HFF-Myc (cell line): ENCODE measurements at regions not wholly inside any gene's neighbourhood (a gene's known extent, or its start where the extent isn't known, plus 50 kb on each side); places are given as distances from the start of the nearest gene placed in this dataset.

Experiments used
- DNase-seq: peaks from one replicate; pipeline ENCODE4 v3.0.0-alpha.2; 2011; ENCODE audit warnings: low read depth; ENCODE audit errors: extremely low read depth
- H3K4me3 ChIP-seq: replicated peaks from 2 replicates; pipeline ENCODE4 v1.5.1; 2011; ENCODE audit warnings: low read depth, mild to moderate bottlenecking, control low read depth, low read length
- TF ChIP-seq, protein P1 (sequence below): IDR thresholded peaks from 2 replicates; pipeline ENCODE4 v1.5.1; 2012; ENCODE audit warnings: mild to moderate bottlenecking, low read depth, low read length, control low read depth; ENCODE audit errors: missing control alignments

DNA sequence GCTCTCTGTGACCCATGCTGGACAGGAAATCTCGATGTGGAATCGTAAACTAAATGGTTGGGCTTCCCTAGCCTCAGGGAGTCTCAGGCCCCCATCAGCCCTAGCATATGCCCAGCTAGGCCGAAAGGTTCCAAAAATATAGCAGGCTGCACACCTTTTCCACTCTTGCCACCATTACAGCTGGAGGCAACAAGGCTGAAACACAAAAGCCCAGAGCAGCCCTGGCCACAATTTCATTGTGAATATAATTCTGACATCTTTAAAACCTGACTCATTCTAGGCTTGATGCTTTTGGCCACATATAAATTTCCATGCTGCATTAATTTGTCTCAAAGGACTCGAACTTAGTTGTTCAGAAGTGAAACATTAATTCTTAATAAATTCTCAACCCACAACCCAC, 382.2 kb downstream of the GRIN2B start:
- no peak overlapping the region for H3K4me3 ChIP-seq
- DNase-seq: no peak
- TF ChIP-seq, protein P1, sequence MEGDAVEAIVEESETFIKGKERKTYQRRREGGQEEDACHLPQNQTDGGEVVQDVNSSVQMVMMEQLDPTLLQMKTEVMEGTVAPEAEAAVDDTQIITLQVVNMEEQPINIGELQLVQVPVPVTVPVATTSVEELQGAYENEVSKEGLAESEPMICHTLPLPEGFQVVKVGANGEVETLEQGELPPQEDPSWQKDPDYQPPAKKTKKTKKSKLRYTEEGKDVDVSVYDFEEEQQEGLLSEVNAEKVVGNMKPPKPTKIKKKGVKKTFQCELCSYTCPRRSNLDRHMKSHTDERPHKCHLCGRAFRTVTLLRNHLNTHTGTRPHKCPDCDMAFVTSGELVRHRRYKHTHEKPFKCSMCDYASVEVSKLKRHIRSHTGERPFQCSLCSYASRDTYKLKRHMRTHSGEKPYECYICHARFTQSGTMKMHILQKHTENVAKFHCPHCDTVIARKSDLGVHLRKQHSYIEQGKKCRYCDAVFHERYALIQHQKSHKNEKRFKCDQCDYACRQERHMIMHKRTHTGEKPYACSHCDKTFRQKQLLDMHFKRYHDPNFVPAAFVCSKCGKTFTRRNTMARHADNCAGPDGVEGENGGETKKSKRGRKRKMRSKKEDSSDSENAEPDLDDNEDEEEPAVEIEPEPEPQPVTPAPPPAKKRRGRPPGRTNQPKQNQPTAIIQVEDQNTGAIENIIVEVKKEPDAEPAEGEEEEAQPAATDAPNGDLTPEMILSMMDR: no peak

DNA sequence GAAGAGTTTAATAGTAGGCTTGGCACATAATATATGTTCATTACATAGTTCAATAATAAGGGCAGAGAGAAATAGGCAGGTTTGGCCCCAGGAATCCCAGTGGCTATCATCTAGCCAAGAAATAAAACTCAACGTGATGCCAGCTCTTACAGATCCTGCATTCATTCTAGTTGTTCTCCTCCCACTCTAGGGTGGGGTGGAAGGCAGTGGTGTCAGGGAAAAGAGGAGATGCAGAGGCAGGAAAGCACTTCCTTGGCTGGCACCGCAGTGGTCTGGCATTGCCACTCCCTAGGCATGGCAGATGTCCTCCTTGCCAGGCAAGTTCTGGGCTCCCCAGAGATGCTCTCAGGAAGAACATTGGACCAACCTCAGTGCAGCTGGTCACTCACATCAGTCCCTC, 383.6 kb downstream of the GRIN2B start:
- DNase-seq: no peak
- H3K4me3 ChIP-seq: no peak overlapping the region
- TF ChIP-seq, protein P1: no peak

DNA sequence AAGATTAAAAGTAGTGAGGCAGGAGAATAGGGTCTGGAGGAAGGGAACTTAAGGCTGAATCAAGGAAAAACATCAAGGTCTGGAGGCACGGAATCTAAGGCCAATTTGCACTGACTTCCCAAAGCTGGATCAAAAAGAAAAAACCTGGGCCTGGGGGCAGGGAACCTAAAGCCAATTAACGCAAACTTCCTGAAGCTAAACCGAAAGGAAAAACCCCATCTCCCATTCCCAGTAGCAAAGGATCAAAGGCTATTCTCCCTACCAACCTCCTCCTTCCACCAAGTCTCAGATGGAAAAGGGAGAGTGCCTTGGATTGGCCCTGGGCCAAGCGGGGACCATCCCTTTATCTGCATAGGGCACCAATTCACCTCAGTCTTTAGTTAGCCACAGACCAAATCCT, 384.2 kb downstream of the GRIN2B start:
- no peak overlapping the region for H3K4me3 ChIP-seq
- DNase-seq: no peak
- TF ChIP-seq, protein P1: no peak

DNA sequence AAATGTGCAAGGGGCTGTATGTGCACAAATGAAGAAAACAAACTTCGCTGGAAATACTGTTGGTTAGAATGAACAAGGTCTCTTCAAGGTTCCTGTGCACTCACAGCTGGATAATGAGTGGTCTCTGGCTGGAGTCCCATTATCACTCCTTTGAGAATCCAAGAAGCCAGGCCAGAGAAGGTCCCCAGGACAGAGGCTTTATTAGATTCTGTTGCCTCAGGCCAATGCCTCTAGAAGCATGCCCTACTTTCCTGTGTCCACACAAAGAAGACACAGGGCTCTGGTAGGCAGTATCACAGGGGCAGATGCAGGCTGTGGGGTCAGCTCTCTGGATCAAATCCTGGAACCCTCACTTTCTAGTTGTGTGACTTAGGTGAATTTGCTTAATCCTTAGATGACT, 384.7 kb downstream of the GRIN2B start:
- TF ChIP-seq, protein P1: no peak
- DNase-seq: no peak
- H3K4me3 ChIP-seq: no peak overlapping the region

DNA sequence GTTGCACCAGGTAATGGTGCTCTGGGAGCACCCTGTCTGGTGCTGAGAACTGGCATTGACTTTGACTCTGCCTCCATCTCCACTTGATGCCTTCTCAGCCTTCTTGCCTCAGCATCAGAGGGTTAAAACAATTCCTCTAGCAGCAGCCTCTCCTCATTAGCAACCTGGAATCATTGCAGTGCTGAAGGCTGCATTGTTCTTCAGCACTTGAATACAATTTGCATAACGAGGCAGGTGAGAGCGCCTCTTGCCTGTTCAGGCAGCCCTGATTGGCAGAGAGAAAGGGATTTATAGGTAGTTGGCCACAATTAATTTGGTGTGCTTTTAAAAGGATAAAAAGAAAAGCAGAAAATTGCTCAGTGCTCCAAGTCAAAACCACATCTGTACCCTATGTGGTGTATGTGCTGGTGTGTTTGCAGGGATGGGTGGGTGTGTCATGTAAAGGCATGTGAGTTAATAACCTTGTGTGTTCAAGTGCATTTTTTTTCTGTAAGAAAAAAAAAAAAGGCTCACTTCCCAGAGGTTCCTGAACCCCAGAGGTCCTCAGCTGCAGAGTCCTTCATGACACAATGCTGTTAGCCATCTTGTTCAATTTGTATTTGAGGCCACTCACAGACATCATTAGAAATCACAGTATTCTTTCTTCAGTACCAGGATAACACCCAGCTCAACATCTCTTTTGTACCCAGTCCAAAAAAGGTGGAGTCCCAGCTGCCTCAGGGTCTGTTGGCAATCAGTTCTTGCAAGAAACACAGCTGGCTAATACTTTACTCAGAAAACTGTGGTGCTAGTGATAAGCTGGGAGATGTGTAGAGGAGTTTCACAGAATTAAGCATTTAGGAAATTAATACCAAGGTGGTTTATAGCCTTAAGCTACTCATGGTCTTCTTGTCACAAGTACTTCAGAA, 385.6 kb downstream of the GRIN2B start:
- TF ChIP-seq, protein P1: no peak
- H3K4me3 ChIP-seq: no peak overlapping the region
- no peak for DNase-seq

DNA sequence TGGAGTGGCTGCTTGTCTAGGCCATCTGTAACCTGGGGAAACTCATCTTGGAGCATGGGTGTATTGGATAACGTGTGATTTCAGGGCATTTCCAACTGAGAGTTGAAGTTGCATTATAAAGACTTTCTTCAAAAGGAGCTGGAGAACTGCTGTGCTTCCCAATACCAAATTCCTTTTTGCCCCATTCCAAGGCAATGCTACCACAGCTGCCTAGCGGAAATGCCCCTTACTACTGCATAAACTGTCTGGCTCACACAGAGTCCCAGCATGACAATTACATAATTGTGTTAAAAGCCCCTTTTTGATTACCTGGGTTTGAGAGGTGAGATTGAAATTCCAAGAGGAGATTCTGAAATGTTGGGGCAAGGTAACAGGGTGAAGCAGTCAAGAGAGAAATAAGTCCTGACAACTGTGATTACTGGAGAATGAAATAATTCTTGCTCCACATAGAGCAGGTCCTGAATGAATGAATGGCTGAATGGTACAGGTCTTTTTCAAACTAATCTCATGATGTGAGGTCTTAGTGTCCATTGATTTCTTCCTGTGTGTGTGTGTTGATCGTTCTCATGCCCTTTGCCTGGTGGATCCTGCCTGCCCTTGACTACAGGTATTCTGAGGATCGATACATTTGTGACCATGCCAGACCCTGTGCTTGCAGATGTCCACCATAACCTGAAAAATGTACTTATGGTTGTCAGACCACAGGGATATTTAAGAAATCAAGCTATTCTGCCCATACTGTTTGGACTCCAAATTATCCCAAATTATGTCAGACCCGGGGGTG, 386.5 kb downstream of the GRIN2B start:
- TF ChIP-seq, protein P1: no peak
- no peak for DNase-seq
- no peak overlapping the region for H3K4me3 ChIP-seq
